K562 (cell line): ENCODE measurements at regions not wholly inside any gene's neighbourhood (a gene's known extent, or its start where the extent isn't known, plus 50 kb on each side); places are given as distances from the start of the nearest gene placed in this dataset.

Experiments used
- ATAC-seq: fragments of 200-7000 bp; cut with Tn5 transposase; 3 replicates; pipeline ENCODE4 v1.9.1; 2020; ENCODE audit warnings: moderate library complexity
- BruUV-seq: library from RNA; stranded (reverse); fragments of 400-500 nt; replicated peaks from 2 replicates; lab custom pipeline; 2021; lab: Mats Ljungman, UMichigan
- CTCF ChIA-PET: fragments of 300-600 bp; formaldehyde crosslinking; extraction: SDS; loops from one replicate; lab custom pipeline; 2021; ENCODE audit warnings: low intra/inter-chr PET ratio; lab: Yijun Ruan, JAX
- POLR2A ChIA-PET: fragments of 300-600, 350-650 bp; sonication (Branson Sonifier 250); formaldehyde crosslinking; extraction: SDS; loops from one replicate; lab custom pipeline; 2021; ENCODE audit warnings: antibody characterized with exemption, inconsistent platforms; lab: Yijun Ruan, JAX
- DNase-seq, 4 experiments: peaks; one replicate each; pipeline versions ENCODE4 v3.0.0 to v3.0.0-alpha.2; 2011 to 2018; ENCODE audit warnings: low spot score in 3 of 4, mixed read lengths in 3 of 4; ENCODE audit errors: extremely low read depth in 1 of 4
- FAIRE-seq: peaks from 2 replicates; lab custom pipeline; 2011; peaks lifted over from hg19 to GRCh38; lab: Jason Lieb, UNC
- H2AFZ ChIP-seq: 2 replicates; pipeline ENCODE4 v1.6.0; 2011; ENCODE audit warnings: low read depth, low read length, control low read depth, inconsistent platforms
- H3K27ac ChIP-seq: fragments of 200-600 bp; 3 replicates; pipeline ENCODE4 v1.8.0; 2011; ENCODE audit warnings: low read depth, mild to moderate bottlenecking, control low read depth, inconsistent platforms, low read length, moderate library complexity, mixed read lengths; ENCODE audit errors: extremely low read depth
- H3K27me3 ChIP-seq, 2 experiments: fragments of 300-600 bp in 1 of 2; 2 replicates in 1 of 2; 3 replicates in 1 of 2; pipeline versions ENCODE4 v1.6.0 to v1.8.0; 2011; ENCODE audit warnings: inconsistent platforms in 2 of 2, low read length in 2 of 2, mild to moderate bottlenecking in 1 of 2, mixed read lengths in 1 of 2, moderate library complexity in 1 of 2; ENCODE audit not compliant: control insufficient read depth in 2 of 2, insufficient read depth in 2 of 2
- H3K36me3 ChIP-seq: fragments of 300-600 bp; 3 replicates; pipeline ENCODE4 v1.8.0; 2011; ENCODE audit warnings: mild to moderate bottlenecking, low read length, inconsistent platforms; ENCODE audit not compliant: control insufficient read depth, insufficient read depth
- H3K4me1 ChIP-seq, 2 experiments: fragments of 200-600 bp in 1 of 2; replicated peaks in 1 of 2; 2 replicates in 1 of 2; 3 replicates in 1 of 2; pipeline versions ENCODE4 v1.5.1 to v1.8.0; 2011; ENCODE audit warnings: inconsistent platforms in 2 of 2, low read length in 2 of 2, mild to moderate bottlenecking in 1 of 2, mixed read lengths in 1 of 2, moderate library complexity in 1 of 2; ENCODE audit not compliant: control insufficient read depth in 2 of 2, insufficient read depth in 2 of 2
- H3K4me2 ChIP-seq: 2 replicates; pipeline ENCODE4 v1.6.1; 2011; ENCODE audit warnings: low read length, control low read depth, inconsistent platforms, mixed read lengths; ENCODE audit not compliant: insufficient read depth
- H3K4me3 ChIP-seq: fragments of 200-600 bp; sonication (generic), shearing (Covaris generic); 2 replicates; pipeline ENCODE4 v1.5.1; 2016; ENCODE audit warnings: control low read depth, inconsistent platforms
- H3K79me2 ChIP-seq: fragments of 200-600 bp; 3 replicates; pipeline ENCODE4 v1.8.0; 2011; ENCODE audit warnings: low read length, inconsistent platforms; ENCODE audit not compliant: control insufficient read depth, insufficient read depth
- H3K9ac ChIP-seq, 2 experiments: 2 replicates each; pipeline versions ENCODE4 v1.6.0 to v1.6.1; 2011; ENCODE audit warnings: low read depth in 2 of 2, low read length in 2 of 2, control low read depth in 1 of 2, inconsistent platforms in 1 of 2, mild to moderate bottlenecking in 1 of 2, mixed read lengths in 1 of 2; ENCODE audit not compliant: insufficient read depth in 1 of 2
- H3K9me1 ChIP-seq: one replicate; pipeline ENCODE4 v1.6.0; 2011; ENCODE audit warnings: inconsistent platforms, mild to moderate bottlenecking, low read length, moderate library complexity; ENCODE audit not compliant: control insufficient read depth, insufficient read depth
- H3K9me3 ChIP-seq: replicated peaks from 2 replicates; pipeline ENCODE4 v1.5.1; 2011; ENCODE audit warnings: low read depth, low read length, inconsistent platforms; ENCODE audit not compliant: control insufficient read depth, insufficient read depth
- H4K20me1 ChIP-seq: replicated peaks from 2 replicates; pipeline ENCODE4 v1.6.1; 2011; ENCODE audit warnings: low read length, inconsistent platforms, mixed read lengths; ENCODE audit not compliant: control insufficient read depth, insufficient read depth
- DACH1 ChIP-seq: fragments of 450-650 bp; IDR thresholded peaks from 2 replicates; pipeline ENCODE4 v1.6.1; 2018; ENCODE audit not compliant: partially characterized antibody
- JUN ChIP-seq, 2 experiments: sonication (generic) in 1 of 2; formaldehyde crosslinking in 1 of 2; IDR thresholded peaks; 2 replicates each; pipeline versions ENCODE4 v1.6.1 to v1.8.0; 2012 to 2022; ENCODE audit warnings: borderline replicate concordance in 2 of 2, mild to moderate bottlenecking in 2 of 2, improper control_type of control experiment in 1 of 2, low read depth in 1 of 2, low read length in 1 of 2, missing genetic modification reagents in 1 of 2
- MCM3 ChIP-seq: fragments of 450-650 bp; IDR thresholded peaks from 2 replicates; pipeline ENCODE4 v1.6.1; 2016
- RB1 ChIP-seq: fragments of 450-650 bp; IDR thresholded peaks from 2 replicates; pipeline ENCODE4 v1.6.1; 2017; ENCODE audit warnings: low read depth, mild to moderate bottlenecking
- U2AF1 ChIP-seq: fragments of 200-400 bp; formaldehyde crosslinking; optimal IDR thresholded peaks from 2 replicates; pipeline ENCODE3; 2017; ENCODE audit warnings: mild to moderate bottlenecking, low read depth, low read length, moderate library complexity
- XRCC3 ChIP-seq: fragments of 450-650 bp; IDR thresholded peaks from 2 replicates; pipeline ENCODE4 v1.6.1; 2017; ENCODE audit warnings: mild to moderate bottlenecking, moderate library complexity
- ZBTB12 ChIP-seq: fragments of 250-450 bp; sonication (Bioruptor Pico); IDR thresholded peaks from 2 replicates; pipeline ENCODE4 v1.4.0; 2020
- WGBS: fragments of 100-300 bp; shearing (Covaris generic); methylation state at CpG from one replicate; pipeline ENCODE4 v1.1.6; 2016; ENCODE audit warnings: low coverage, mixed read lengths; ENCODE audit not compliant: insufficient coverage; ENCODE audit errors: missing lambda C conversion rate; 5-methylcytosine and 5-hydroxymethylcytosine counted together
- in situ Hi-C: fragments of 300-500 bp; cut with MboI; formaldehyde crosslinking; loops from 4 replicates; pipeline ENCODE4 v1.15.0; 2018; ENCODE audit warnings: inconsistent platforms, mixed read lengths
- intact Hi-C: fragments of 100-400 bp; cut with micrococcal nuclease; formaldehyde crosslinking; loops from 2 replicates; pipeline ENCODE4 v1.14.2; 2022
- TF ChIP-seq, protein P1 (sequence below): fragments of 250-450 bp; sonication (Bioruptor Pico); IDR thresholded peaks from 2 replicates; pipeline ENCODE4 v1.5.0; 2020; ENCODE audit warnings: mild to moderate bottlenecking, borderline replicate concordance

GRCh38 chr17:71149607-71150006 lies 971.2 kb upstream of the SOX9 start:
- FAIRE-seq = no peak
- 4% methylated on average over 3 of the region's 3 CpGs for WGBS
- no peaks in the 10 kb centered on the region for H4K20me1 ChIP-seq
- no peak overlapping the region for H3K4me3 ChIP-seq
- POLR2A ChIA-PET = no interaction called here
- in situ Hi-C loops (no loop called here), intact Hi-C loops (no loop called here)
- no peak for ATAC-seq
- H2AFZ ChIP-seq = no peak overlapping the region
- no peaks in the 10 kb centered on the region for H3K27me3 ChIP-seq
- no peak for DNase-seq
- H3K9me3 ChIP-seq = no peaks in the 10 kb centered on the region
- CTCF ChIA-PET = no interaction called here
- H3K36me3 ChIP-seq = no peaks in the 10 kb centered on the region
- H3K9ac ChIP-seq = no peak overlapping the region
- no peaks in the 10 kb centered on the region for H3K79me2 ChIP-seq
- H3K27ac ChIP-seq = no peak overlapping the region
- no peak overlapping the region for H3K4me2 ChIP-seq
- TF ChIP-seq, protein P1, sequence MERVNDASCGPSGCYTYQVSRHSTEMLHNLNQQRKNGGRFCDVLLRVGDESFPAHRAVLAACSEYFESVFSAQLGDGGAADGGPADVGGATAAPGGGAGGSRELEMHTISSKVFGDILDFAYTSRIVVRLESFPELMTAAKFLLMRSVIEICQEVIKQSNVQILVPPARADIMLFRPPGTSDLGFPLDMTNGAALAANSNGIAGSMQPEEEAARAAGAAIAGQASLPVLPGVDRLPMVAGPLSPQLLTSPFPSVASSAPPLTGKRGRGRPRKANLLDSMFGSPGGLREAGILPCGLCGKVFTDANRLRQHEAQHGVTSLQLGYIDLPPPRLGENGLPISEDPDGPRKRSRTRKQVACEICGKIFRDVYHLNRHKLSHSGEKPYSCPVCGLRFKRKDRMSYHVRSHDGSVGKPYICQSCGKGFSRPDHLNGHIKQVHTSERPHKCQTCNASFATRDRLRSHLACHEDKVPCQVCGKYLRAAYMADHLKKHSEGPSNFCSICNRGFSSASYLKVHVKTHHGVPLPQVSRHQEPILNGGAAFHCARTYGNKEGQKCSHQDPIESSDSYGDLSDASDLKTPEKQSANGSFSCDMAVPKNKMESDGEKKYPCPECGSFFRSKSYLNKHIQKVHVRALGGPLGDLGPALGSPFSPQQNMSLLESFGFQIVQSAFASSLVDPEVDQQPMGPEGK = no peak
- TF ChIP-seq ZBTB12 (CRISPR knock-in tag) = no peak
- no peak for TF ChIP-seq U2AF1
- no peak for TF ChIP-seq DACH1
- TF ChIP-seq RB1 = no peak
- no peak for TF ChIP-seq XRCC3
- TF ChIP-seq MCM3 = no peak
- TF ChIP-seq JUN (IDR thresholded peaks at IDR 0.05; ENCODE audit: borderline replicate concordance, low read depth, low read length) = no peak
- no peak for TF ChIP-seq JUN (CRISPR knock-in tag; IDR thresholded peaks at IDR 0.05; ENCODE audit: borderline replicate concordance)
- H3K4me1 ChIP-seq = no peaks in the 10 kb centered on the region
- no peaks in the 10 kb centered on the region for H3K9me1 ChIP-seq
- no TSS peak for BruUV-seq
